ENCODE measurements at regions not wholly inside any gene's neighbourhood (a gene's known extent, or its start where the extent isn't known, plus 50 kb on each side); places are given as distances from the start of the nearest gene placed in this dataset.
"Not testable (repeated sequence)": the region's sequence is repeated elsewhere in the genome, so short reads cannot be mapped to it uniquely, and the experiment has no call there.

DNA sequence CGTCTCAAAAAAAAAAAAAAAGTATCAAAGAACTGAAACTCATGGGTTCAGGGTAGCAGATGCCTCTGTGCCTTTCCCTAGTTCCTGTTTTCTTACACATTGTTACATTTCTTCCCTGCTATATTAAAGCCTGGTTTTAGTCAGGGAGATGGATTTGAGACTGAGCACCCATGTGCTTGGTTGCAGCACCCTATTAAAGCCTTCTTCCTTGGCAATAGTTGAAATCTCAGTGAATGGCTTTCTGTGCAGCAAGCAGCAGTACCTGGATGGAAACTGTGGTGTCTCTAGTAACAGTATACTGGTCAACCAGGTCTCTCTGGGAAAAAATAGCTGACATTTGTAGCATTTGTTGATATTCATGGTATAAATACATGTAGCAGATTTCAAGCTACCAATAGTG lies 331.1 kb downstream of the ANKRD30A start:
- no peak for DNase-seq

DNA sequence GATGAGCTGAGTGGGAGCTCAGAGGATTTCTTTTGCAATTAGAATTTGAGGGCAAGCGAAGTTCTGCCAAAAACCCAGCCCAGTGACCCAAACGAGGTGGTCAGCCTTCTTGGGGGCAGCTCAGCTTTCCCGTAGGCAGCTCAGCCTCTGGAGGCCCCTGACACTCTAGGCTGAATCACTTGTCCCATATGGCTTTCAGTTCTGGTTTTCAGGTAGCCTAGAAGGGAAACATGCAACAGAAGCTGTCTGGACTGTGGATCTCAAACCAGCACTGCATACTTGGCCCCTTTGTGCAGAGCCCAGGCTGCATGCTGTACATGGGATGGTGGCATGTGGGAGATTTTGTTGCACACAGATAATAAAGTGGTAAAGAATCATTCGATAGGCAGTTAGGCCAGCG lies 322.8 kb downstream of the ANKRD30A start:
- DNase-seq = no peak

DNA sequence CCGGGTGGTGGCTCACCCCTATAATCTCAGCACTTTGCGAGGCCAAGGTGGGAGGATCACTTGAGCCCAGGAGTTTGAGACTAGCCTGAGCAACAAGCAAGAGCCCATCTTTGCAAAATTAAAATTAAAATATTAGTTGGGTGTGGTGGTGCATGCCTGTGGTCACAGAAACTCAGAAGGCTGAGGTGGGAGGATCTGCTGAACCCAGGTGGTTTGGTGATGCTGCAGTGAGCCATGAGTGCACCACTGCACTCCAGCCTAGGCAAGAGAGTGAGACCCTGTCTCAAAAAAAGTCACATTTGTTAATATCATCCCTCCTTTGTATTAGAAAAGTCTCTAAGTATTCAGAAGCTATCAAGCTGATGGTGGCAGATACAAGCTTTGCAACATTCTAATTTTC lies 317.5 kb downstream of the ANKRD30A start:
- no peak for DNase-seq

- DNase-seq = not testable (repeated sequence)
Observed at GRCh38 chr10:37441224-37441623, 315.8 kb downstream of the ANKRD30A start.

DNA sequence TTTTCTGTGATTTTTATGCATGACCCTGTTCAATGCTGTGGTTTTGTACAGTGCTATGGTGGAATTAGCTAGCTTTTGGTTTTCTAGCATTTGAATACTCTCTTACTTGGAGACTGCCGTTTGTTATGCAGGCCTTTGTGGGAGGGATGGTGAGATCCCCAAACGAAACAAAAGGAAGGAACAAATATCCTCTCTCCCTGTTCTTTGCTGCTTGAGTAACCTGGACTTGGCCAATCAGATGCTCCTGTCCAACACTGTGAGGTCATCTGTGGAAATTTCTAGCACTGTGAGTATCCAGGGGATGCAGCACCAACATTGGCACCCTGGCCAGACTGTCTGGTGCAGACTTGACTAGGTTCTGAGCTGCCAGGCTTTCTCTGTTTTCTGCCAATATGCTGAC lies 314.4 kb downstream of the ANKRD30A start:
- no peak for DNase-seq

DNA sequence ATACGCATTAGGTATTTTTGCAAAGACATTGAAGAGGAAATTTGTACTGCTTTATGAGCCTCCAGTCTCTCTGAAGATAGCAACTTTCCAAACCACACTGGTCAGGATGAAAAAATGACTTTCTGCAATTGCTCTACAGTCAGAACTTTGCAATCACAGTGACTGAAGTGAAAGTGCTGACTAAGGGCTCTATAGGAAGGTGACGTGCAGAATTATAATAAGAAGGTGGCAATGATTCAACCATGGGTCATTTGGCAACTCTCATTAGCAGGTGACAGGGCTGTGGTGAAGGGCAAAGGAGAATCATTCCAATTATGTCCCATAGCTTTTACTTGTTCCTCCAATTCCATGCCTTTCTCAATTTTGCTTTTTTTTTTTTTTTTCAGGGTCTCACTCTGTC lies 311.0 kb downstream of the ANKRD30A start:
- no peak for DNase-seq

GRCh38 chr10:37434091-37434490 lies 308.7 kb downstream of the ANKRD30A start:
- DNase-seq = no peak
